Thoracic aorta (tissue), 2 donors: ENCODE measurements at regions not wholly inside any gene's neighbourhood (a gene's known extent, or its start where the extent isn't known, plus 50 kb on each side); places are given as distances from the start of the nearest gene placed in this dataset.

Experiments
- ATAC-seq: fragments of 150-250 bp; one replicate; pipeline ENCODE4 v1.8.0; 2017; ENCODE audit warnings: low read depth; ENCODE audit not compliant: insufficient number of reproducible peaks, low FRiP score
- DNase-seq: peaks from one replicate; pipeline ENCODE4 v3.0.0-alpha.2; 2020; ENCODE audit warnings: low spot score
- H3K27ac ChIP-seq, 2 donors: fragments of 200-600 bp; sonication (generic); 1 replicate in 1 of 2; 2 replicates in 1 of 2; pipeline ENCODE4 v1.5.1; 2016; ENCODE audit warnings: mild to moderate bottlenecking in 2 of 2, moderate library complexity in 2 of 2
- H3K27me3 ChIP-seq: fragments of 200-600 bp; sonication (generic); replicated peaks from 2 replicates; pipeline ENCODE4 v1.6.0; 2016; ENCODE audit warnings: mild to moderate bottlenecking; ENCODE audit not compliant: insufficient read depth
- H3K36me3 ChIP-seq: fragments of 200-600 bp; sonication (generic); one replicate; pipeline ENCODE4 v1.5.1; 2016
- H3K4me1 ChIP-seq, 2 donors: fragments of 200-600 bp; sonication (generic); 1 replicate in 1 of 2; 2 replicates in 1 of 2; pipeline versions ENCODE4 v1.5.1 to v1.6.0; 2016; ENCODE audit warnings: low read depth in 2 of 2, mild to moderate bottlenecking in 1 of 2; ENCODE audit not compliant: control insufficient read depth in 1 of 2
- H3K4me3 ChIP-seq: fragments of 200-600 bp; sonication (generic); 2 replicates; pipeline ENCODE4 v1.5.1; 2016; ENCODE audit warnings: mild to moderate bottlenecking
- H3K9me3 ChIP-seq: fragments of 200-600 bp; sonication (generic); 2 replicates; pipeline ENCODE4 v1.5.1; 2016
- TF ChIP-seq, protein P1 (sequence below): fragments of 200-600 bp; sonication (generic); IDR thresholded peaks from one replicate; pipeline ENCODE4 v1.5.1; 2019; ENCODE audit warnings: antibody characterized with exemption

DNA sequence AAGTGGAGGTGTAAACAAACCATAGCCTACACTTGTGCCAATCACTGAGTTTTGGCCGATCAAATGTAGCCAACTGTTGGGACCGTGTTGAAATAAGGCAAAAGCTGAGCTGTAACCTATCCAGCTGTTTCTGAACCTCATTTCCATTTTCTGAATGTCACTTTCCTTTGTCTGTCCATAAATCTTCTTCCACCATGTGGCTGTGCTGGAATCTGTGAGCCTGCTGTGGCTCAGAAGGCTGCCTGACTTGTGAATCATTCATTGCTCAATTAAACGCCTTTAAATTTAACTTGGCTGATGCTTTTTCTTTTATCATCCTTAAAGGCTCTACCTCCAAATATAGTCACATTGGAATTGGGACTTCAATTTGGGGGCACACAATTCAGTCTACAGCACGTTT lies 203.1 kb upstream of the MPPED2 start:
- ATAC-seq: peak; percentile 42
- DNase-seq: no peak
- Histone ChIP-seq H3K4me3 (no peak overlapping the region), H3K27me3 (no peaks in the 10 kb centered on the region), H3K27ac (no peak overlapping the region), H3K36me3 (no peaks in the 10 kb centered on the region), H3K9me3 (no peaks in the 10 kb centered on the region), H3K4me1 (peaks cover 5 to 29% of the 10 kb centered on the region in 2 donors)
- TF ChIP-seq, protein P1, sequence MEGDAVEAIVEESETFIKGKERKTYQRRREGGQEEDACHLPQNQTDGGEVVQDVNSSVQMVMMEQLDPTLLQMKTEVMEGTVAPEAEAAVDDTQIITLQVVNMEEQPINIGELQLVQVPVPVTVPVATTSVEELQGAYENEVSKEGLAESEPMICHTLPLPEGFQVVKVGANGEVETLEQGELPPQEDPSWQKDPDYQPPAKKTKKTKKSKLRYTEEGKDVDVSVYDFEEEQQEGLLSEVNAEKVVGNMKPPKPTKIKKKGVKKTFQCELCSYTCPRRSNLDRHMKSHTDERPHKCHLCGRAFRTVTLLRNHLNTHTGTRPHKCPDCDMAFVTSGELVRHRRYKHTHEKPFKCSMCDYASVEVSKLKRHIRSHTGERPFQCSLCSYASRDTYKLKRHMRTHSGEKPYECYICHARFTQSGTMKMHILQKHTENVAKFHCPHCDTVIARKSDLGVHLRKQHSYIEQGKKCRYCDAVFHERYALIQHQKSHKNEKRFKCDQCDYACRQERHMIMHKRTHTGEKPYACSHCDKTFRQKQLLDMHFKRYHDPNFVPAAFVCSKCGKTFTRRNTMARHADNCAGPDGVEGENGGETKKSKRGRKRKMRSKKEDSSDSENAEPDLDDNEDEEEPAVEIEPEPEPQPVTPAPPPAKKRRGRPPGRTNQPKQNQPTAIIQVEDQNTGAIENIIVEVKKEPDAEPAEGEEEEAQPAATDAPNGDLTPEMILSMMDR: no peak

DNA sequence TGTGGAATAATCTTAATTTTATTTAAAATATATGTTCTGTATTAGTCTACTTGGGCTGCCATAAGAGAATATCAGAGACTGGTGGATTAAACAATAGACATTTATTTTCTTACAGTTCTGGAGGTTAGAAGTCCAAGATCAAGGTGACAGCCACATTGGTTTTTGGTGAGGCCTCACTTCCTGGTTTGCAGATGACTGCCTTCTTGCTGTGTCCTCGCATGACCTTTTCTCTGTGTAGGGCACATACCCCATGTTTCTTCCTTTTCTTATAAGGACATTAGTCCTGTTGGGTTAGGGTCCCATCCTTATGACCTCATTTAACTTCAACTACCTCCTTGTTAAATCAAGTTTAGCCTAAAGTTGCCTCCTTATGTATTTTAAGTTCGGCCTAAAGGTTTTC lies 202.7 kb upstream of the MPPED2 start:
- H3K9me3 ChIP-seq: no peaks in the 10 kb centered on the region
- TF ChIP-seq, protein P1: no peak
- H3K27ac ChIP-seq: no peak overlapping the region
- no peaks in the 10 kb centered on the region for H3K27me3 ChIP-seq
- ATAC-seq: no peak
- no peaks in the 10 kb centered on the region for H3K36me3 ChIP-seq
- DNase-seq: no peak
- H3K4me1 ChIP-seq: peaks cover 5 to 29% of the 10 kb centered on the region in 2 donors
- H3K4me3 ChIP-seq: no peak overlapping the region

DNA sequence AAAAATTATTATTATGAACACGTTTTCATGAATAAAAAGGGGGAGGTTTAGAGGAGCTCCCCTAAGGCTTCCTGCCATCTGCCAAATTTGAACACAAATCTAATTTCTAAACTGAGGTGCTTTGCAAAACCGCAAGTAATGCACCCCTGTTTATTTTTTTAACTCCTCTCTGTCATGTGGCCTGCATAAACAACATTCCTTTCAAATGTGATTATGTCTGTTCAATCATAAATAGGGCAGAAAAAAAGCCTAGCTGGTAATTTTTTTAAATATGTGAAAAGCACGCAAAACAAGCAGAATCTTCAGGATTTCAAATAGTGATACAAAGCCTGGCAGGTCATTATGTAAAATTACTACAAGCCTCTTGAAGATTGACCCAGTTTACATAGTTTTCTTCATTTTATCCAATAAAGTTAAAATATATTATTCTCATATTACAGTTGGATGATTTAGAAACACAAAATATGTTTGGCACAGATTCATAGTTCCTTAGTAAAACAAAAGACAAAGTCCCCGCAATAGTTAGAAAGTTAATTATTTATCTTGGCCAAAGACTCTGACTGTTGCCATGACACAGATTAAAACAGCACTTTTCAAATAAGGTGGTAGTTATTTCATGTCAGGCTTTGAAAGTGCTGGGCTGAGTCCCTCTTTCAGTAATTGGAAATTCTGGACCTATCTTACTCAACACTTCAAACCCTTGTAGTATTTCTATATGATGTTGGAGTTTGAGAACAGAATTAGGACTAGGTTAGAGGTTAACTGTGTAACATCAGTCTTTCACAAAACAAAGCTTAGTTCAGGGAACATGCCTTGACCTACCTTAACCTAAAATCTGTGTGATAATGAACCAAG lies 200.3 kb upstream of the MPPED2 start:
- H3K4me3 ChIP-seq: no peak overlapping the region
- ATAC-seq (no peak), DNase-seq (no peak)
- TF ChIP-seq, protein P1: no peak
- no peaks in the 10 kb centered on the region for H3K27me3 ChIP-seq
- H3K27ac ChIP-seq: no peak overlapping the region
- no peaks in the 10 kb centered on the region for H3K36me3 ChIP-seq
- H3K9me3 ChIP-seq: no peaks in the 10 kb centered on the region
- peaks cover 5 to 29% of the 10 kb centered on the region in 2 donors for H3K4me1 ChIP-seq

DNA sequence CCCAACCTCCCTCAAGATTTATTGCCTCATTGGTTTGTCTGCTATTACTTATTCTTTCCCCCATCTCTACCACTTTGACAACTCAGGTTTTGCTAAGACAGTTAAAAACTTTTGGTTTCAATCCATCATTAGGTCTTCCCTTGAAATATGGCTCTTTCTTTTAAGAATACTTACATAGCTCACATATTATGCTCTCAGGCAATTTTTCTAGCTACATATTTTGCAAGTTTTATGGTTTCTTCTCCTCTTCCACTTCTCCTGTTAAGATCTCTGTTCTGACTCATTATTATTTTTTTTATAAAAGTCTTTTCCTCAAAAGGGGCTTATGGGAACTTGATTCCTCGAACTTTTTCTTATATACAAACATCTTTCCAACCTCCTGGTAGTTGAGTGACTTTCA lies 192.4 kb upstream of the MPPED2 start:
- H3K4me1 ChIP-seq: peaks cover 4 to 25% of the 10 kb centered on the region in 2 donors
- no peak overlapping the region for H3K4me3 ChIP-seq
- ATAC-seq (no peak), DNase-seq (no peak)
- no peaks in the 10 kb centered on the region for H3K27me3 ChIP-seq
- no peaks in the 10 kb centered on the region for H3K36me3 ChIP-seq
- TF ChIP-seq, protein P1: no peak
- no peak overlapping the region for H3K27ac ChIP-seq
- no peaks in the 10 kb centered on the region for H3K9me3 ChIP-seq

DNA sequence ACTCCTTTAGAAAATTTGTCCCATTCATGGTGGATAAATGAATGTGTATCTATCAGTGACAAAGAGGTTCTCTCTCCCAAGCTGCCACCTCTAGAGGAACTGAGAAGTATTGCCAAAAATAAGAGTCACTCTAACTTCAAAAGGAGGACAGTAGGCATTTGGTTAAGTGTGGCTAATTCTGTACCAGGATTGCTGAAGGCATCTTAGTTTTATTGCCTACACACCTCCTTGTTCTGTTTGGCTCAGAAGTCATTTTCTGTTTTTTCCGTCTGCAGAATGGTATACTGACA lies 189.0 kb upstream of the MPPED2 start:
- H3K27ac ChIP-seq: no peak overlapping the region
- DNase-seq: no peak
- H3K4me3 ChIP-seq: no peak overlapping the region
- TF ChIP-seq, protein P1: no peak
- H3K36me3 ChIP-seq: no peaks in the 10 kb centered on the region
- ATAC-seq: no peak
- H3K4me1 ChIP-seq: peaks cover 7 to 31% of the 10 kb centered on the region in 2 donors
- no peaks in the 10 kb centered on the region for H3K9me3 ChIP-seq
- H3K27me3 ChIP-seq: no peaks in the 10 kb centered on the region
